ENCODE measurements at regions not wholly inside any gene's neighbourhood (a gene's known extent, or its start where the extent isn't known, plus 50 kb on each side); places are given as distances from the start of the nearest gene placed in this dataset.

- no peak for TF ChIP-seq GATA2 (IDR thresholded peaks at IDR 0.05; ENCODE audit: low read depth, low read length)
- no peak for TF ChIP-seq GATA3 (IDR thresholded peaks at IDR 0.05; ENCODE audit: low read depth, low read length)
These were observed 453.9 kb downstream of the AACS start for GRCh38 chr12:125519026-125519651.

Data from SH-SY5Y (cell line).